ENCODE measurements at regions not wholly inside any gene's neighbourhood (a gene's known extent, or its start where the extent isn't known, plus 50 kb on each side); places are given as distances from the start of the nearest gene placed in this dataset.
"Not testable (repeated sequence)": the region's sequence is repeated elsewhere in the genome, so short reads cannot be mapped to it uniquely, and the experiment has no call there.

DNA sequence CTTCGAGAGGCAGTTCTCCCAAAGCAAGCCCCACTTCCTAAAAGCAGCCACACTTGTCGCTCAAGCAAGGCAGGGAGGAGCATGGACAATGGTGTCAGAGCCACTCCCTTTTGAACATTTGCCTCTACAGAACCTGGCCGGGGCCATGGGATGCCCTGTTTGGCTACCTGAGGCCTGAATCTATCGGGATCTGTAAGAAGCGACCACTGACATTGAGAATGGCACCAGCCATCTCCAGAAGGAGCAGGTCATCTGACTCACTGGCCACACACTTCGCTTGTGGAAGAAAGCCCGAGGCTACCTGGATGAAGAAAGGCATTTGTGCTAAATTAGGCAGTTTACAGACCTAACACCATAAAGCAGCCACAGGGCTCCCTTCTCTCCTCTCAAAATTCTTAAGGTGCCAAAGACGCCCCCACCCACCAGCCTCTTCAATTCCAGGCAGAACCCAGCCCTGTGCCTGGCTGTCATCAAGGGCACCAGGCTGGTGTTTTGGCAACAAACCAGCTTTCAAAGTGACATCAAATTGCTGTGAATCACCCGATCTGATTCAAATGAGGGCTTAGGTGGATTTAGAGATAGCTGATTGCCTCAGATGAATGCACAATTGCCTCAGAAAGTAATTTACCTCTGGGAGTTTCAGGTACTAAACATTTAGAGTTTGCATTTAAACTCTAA is 104.8 kb downstream of the ETS2 start:
- no peak for DNase-seq

- DNase-seq, result no peak
Measured at GRCh38 chr21:38909929-38910328, 104.2 kb downstream of the ETS2 start.

DNA sequence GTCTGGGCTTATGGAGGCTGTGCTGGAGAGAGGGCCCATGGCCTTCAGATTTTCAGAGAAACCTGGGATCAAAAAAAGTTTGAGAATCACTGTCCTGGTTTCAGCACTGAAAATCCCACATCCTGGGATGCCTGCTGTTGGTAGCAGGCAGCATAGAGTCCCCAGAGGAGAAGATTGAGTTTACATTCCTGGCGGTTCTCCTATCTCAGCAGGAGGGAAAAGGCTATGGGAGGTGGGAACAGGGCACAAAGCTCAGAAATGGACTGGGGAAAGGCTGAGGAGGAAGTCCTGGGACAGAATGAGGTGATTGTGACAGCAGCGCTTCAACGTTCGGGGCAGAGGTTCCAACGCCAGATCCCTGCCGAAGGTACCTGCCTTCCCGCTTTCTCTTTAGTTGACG is 103.4 kb downstream of the ETS2 start:
- no peak for DNase-seq

DNA sequence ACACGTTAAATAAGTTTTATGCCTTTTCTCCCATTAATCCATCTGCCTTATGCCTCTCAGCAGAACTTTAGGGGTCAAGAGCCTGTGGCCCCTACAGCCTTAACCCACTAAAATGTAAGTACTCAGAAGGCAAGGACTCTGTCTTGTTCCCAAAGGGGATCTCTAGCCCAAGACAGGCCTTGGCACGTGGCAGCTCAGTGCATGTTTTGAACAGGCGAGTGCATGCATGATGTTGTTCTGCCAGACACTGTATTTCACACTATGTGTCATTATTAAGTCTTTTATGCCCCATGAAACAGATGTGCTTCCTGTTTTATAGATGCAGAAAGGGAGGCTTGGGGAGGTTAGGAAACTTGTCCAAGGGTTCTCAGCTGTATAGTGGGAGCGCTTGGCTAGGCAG is 102.8 kb downstream of the ETS2 start:
- DNase-seq, result no peak

- no peak for DNase-seq
Measured at GRCh38 chr21:38905752-38906151, 100.0 kb downstream of the ETS2 start.

- no peak for DNase-seq
Measured at GRCh38 chr21:38905328-38905727, 99.6 kb downstream of the ETS2 start.

- DNase-seq, result no peak
Measured at GRCh38 chr21:38903690-38904139, 98.0 kb downstream of the ETS2 start.

DNA sequence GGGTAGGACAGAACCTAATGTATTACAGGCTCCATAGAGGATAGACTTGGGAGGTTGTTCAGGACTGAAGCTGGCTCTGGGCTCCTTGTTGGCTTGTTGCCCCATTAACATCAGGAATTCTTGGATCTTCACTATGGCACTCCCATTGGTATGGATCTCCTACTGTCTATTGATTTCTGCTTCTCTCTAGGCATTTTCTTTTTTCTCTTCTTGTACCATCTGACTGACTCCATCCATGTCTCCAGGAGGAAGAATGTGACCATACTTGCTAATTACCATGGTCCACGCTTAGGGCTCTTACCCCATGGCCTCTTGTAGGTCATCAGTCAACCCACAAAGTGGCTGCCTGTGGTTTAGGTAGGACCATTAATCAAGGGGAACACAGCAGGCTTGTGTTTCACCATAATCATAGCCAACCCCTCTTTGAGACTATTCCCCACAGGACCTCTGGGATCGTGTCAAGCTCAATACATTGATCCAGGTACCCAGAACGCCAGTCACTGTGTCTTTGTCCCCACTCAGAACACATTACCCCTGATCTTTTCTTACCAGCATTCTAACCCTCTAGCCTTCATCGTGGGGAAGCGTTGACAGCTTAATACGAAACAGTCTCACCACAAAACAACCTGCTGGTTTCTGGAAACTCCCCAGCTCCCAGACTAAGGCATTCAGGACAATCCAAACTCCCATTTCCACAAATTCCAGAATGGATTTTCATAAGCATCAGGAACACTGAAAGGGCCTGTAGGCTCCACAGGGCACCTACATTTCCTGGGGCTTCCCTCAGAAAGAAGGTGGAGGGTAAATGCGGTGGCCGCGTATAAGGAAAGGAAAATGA is 97.1 kb downstream of the ETS2 start:
- DNase-seq, result no peak

DNA sequence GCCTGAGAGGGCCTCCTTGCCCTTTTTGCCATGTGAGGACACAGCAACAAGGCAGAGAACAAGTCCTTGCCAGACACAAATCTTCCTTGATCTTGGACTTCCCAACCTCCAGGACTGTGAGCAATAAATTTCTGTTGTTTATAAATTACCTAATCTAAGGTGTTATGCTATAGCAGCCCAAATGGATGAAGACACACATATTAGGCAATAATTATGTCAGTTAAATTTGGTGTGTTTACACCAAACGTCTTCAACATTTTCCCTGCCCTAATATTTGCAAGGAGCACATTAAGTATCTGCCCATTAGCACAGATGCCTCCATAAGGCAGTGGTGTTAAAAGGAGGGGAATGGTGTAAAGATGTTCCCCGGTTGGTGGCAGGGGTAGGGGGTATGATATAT is 94.8 kb downstream of the ETS2 start:
- no peak for DNase-seq

DNA sequence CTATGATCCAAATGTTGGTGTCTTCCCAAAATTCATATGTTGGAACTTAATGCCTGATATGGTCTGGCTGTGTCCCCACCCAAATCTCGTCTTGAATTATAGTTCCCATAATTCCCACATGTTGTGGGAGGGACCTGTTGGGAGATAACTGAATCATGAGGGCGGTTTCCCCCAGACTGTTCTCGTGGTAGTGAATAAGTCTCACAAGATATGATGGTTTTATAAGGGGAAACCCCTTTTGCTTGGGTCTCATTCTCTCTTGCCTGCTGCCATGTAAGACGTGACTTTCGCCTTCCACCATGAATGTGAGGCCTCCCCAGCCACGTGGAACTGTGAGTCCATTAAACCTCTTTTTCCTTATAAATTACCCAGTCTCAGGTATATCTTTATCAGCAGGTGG is 94.3 kb downstream of the ETS2 start:
- DNase-seq, result not testable (repeated sequence)

DNA sequence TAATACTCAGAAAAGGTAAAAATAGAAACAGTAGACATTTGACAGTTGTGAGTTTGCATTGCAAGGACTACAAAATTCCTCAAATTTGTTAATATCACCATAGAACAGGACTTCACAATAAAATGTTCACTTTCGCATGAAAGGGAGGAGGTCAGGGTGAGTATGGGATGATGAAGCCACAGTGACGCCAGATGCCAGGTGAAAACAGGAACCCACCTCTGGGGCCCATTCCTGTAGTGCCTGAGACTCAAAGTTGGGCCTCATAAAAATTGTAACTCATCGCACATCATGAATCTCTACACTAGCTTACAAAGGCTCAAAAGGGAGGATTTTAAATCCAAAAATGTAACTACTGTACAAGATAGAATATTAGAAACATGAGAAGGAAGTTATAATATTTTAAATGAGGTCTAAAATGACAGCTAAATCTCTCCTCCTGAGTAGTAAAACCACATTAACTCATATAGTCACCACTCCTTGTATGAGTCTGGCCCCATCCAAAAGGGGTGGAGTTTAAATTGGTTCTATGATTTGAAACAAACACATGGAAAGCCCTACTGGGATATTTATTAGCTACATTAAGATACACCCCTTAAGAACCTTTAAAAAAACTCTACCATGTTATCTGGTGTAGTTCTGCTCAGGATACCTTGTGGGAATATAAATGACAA is 93.7 kb downstream of the ETS2 start:
- no peak for DNase-seq

GRCh38 chr21:38898422-38899096 is 92.8 kb downstream of the ETS2 start:
- no peak for DNase-seq

GRCh38 chr21:38897532-38898421 is 92.0 kb downstream of the ETS2 start:
- no peak for DNase-seq

DNA sequence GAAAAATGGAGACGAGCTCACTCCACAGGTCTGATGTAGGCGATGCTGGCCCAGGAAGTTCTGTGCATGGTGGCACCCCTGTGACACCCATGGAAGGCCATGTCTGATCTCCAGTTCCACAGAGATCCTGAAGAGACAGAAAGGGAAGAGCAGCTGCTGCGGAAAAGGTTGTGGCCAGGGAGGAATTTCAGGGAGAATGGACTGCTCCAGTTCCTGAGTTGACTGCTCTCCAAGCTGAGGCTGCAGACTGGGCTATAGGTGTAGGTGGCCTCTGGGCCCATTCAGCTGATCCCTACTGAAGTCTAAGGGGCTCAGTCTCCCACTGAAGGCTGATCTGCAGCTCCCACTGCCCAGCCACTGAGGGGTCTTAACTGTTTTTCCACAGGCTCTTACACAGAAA is 89.2 kb downstream of the ETS2 start:
- no peak for DNase-seq

GRCh38 chr21:38888991-38889561 is 83.3 kb downstream of the ETS2 start:
- DNase-seq, result peak; percentile 58

DNA sequence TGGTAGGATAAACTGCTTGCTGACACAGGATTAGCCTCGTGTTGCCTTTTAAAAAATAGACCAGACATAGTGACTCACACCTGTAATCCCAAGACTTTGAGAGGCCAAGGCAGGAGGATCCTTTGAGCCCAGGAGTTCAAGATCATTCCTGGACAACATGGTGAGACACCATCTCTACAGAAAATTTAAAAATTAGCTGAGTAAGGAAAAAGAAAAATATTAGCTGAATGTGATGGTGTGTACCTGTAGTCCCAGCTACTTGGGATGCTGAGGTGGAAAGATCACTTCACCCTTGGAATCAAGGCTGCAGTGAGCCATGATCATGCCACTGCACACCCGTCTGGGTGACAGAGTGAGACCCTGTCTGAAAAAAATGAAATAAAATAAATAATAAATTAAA is 82.0 kb downstream of the ETS2 start:
- DNase-seq, result no peak

- no peak for DNase-seq
Measured at GRCh38 chr21:38887062-38887686, 81.4 kb downstream of the ETS2 start.

- DNase-seq, result no peak
Measured at GRCh38 chr21:38885909-38886308, 80.2 kb downstream of the ETS2 start.

DNA sequence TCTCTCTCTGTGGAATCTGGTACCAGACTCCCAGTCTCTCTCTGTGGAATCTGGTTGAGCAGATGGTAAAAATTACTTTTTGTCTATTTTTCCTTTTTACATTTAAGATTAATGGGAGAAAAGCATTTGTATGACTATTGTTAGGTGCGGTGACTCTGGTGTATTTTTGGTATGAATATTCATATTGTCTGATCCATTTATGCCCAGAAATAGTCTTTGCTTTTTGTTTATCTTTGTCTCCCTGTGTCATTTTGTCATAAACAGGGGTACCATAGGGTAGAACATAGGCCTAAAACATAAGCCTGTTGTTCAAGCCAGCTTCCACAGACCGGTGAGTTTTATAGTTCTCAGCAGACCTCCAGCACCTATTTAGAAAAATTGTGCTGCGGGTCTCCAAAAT is 78.7 kb downstream of the ETS2 start:
- no peak for DNase-seq

DNA sequence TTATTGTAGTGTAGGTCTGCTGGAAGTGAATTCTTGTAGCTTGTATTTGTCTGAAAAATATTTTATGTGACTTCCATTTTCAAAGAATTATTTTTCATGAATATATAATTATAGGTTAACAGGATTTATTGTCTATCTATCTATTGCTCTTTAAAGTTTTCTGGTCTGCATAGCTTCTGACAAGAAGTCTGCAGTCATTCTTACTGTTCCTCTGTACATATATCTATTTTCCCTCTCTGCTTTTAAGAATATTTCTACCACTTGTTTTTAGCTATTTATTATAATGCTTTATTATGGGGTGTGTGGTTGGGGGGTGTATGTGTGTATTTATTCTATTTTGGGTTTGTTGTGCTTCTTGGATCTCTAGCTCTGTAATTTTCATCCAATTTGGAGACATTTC is 77.4 kb downstream of the ETS2 start:
- DNase-seq, result no peak

- no peak for DNase-seq
Measured at GRCh38 chr21:38881131-38881530, 75.4 kb downstream of the ETS2 start.
